GM23248 (cell line): ENCODE measurements at regions not wholly inside any gene's neighbourhood (a gene's known extent, or its start where the extent isn't known, plus 50 kb on each side); places are given as distances from the start of the nearest gene placed in this dataset.

ENCODE experiments used
- DNase-seq: peaks from one replicate; pipeline ENCODE4 v3.0.0-alpha.2; 2015
- H2AFZ ChIP-seq: fragments of 200-600 bp; sonication (generic); 2 replicates; pipeline ENCODE4 v1.6.1; 2016; ENCODE audit warnings: antibody characterized with exemption
- H3F3A ChIP-seq: fragments of 200-600 bp; sonication (generic); 2 replicates; pipeline ENCODE4 v1.6.1; 2016; ENCODE audit warnings: mild to moderate bottlenecking, antibody characterized with exemption, mixed run types; ENCODE audit not compliant: insufficient read depth
- H3K27ac ChIP-seq: fragments of 200-600 bp; sonication (generic); 2 replicates; pipeline ENCODE4 v1.5.1; 2016; ENCODE audit warnings: mild to moderate bottlenecking
- H3K27me3 ChIP-seq: fragments of 200-600 bp; sonication (generic); replicated peaks from 2 replicates; pipeline ENCODE4 v1.6.1; 2016; ENCODE audit warnings: mild to moderate bottlenecking; ENCODE audit not compliant: insufficient read depth
- H3K36me3 ChIP-seq: fragments of 200-600 bp; sonication (generic); 2 replicates; pipeline ENCODE4 v1.6.1; 2016; ENCODE audit warnings: low read depth, mild to moderate bottlenecking
- H3K4me1 ChIP-seq: fragments of 200-600 bp; sonication (generic); 2 replicates; pipeline ENCODE4 v1.6.1; 2016; ENCODE audit warnings: mild to moderate bottlenecking; ENCODE audit not compliant: insufficient read depth
- H3K4me2 ChIP-seq: fragments of 200-600 bp; sonication (generic); one replicate; pipeline ENCODE4 v1.6.1; 2016; ENCODE audit warnings: mild to moderate bottlenecking; ENCODE audit not compliant: unreplicated experiment
- H3K4me3 ChIP-seq: fragments of 200-600 bp; sonication (generic); 2 replicates; pipeline ENCODE4 v1.5.1; 2016; ENCODE audit warnings: mild to moderate bottlenecking
- H3K79me2 ChIP-seq: fragments of 200-600 bp; sonication (generic); 2 replicates; pipeline ENCODE4 v1.6.1; 2016; ENCODE audit warnings: mild to moderate bottlenecking; ENCODE audit not compliant: insufficient read depth
- H3K9ac ChIP-seq: fragments of 200-600 bp; sonication (generic); 2 replicates; pipeline ENCODE4 v1.6.1; 2016; ENCODE audit warnings: mild to moderate bottlenecking
- H3K9me2 ChIP-seq: fragments of 200-600 bp; sonication (generic); 2 replicates; pipeline ENCODE4 v1.6.1; 2016; ENCODE audit warnings: mixed run types, mild to moderate bottlenecking, moderate library complexity; ENCODE audit not compliant: insufficient read depth
- H3K9me3 ChIP-seq: fragments of 200-600 bp; sonication (generic); one replicate; pipeline ENCODE4 v1.6.1; 2017; ENCODE audit warnings: low read depth
- H4K20me1 ChIP-seq: fragments of 200-600 bp; sonication (generic); 2 replicates; pipeline ENCODE4 v1.6.0; 2016; ENCODE audit not compliant: insufficient read depth
- EZH2 ChIP-seq: fragments of 200-600 bp; sonication (generic); IDR thresholded peaks from 2 replicates; pipeline ENCODE4 v1.6.1; 2018; ENCODE audit warnings: antibody characterized with exemption, mild to moderate bottlenecking; ENCODE audit not compliant: insufficient read depth, poor library complexity, severe bottlenecking
- EZH2phosphoT487 ChIP-seq: fragments of 200-600 bp; sonication (generic); IDR thresholded peaks from 2 replicates; pipeline ENCODE4 v1.6.1; 2018; ENCODE audit warnings: antibody characterized with exemption, moderate library complexity, mild to moderate bottlenecking, low read depth; ENCODE audit not compliant: insufficient read depth
- WGBS, 2 experiments: methylation state at CpG; one replicate each; pipeline ENCODE4 v1.1.6; 2015 to 2017; ENCODE audit warnings: low lambda C conversion rate in 2 of 2, low coverage in 1 of 2; ENCODE audit errors: missing lambda C conversion rate in 2 of 2; 5-methylcytosine and 5-hydroxymethylcytosine counted together
- in situ Hi-C: fragments of 300-500 bp; cut with MboI; formaldehyde crosslinking; loops from 2 replicates; pipeline ENCODE4 v1.15.0; 2020

DNA sequence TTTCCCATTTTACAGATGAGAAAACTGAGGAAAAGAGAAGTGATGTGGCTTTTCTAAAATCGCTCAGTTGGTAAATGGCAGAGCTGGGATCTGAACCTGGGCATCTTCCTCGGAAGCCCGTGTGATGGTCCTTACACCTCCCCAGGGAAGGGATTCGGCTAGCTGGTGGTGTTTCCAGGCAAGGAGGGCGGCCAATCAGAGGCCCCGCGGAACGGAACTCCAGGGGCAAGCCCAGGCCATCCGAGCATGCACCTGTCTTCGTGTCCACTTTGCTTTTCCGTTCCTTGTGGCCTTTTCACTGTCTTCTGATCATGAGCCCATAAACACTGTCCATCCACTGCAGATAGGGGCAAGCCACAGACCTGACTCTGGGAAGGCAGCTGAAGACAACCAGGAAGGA is 114.8 kb upstream of the TMEM132D start:
- Histone ChIP-seq H3K4me1 (no peaks in the 10 kb centered on the region), H2AFZ (no peak overlapping the region), H3K4me3 (no peak overlapping the region), H3K79me2 (no peaks in the 10 kb centered on the region), H3K4me2 (no peak overlapping the region), H3F3A (no peaks in the 10 kb centered on the region), H3K9me2 (no peaks in the 10 kb centered on the region), H3K27ac (no peak overlapping the region), H4K20me1 (no peaks in the 10 kb centered on the region), H3K27me3 (no peaks in the 10 kb centered on the region), H3K36me3 (no peaks in the 10 kb centered on the region), H3K9ac (no peak overlapping the region), H3K9me3 (no peaks in the 10 kb centered on the region)
- in situ Hi-C loops: no loop called here
- no peak for DNase-seq
- TF ChIP-seq EZH2: no peak
- TF ChIP-seq EZH2phosphoT487: no peak
- WGBS, 2 experiments: 65 to 81% methylated on average over 11 of the region's 11 CpGs

DNA sequence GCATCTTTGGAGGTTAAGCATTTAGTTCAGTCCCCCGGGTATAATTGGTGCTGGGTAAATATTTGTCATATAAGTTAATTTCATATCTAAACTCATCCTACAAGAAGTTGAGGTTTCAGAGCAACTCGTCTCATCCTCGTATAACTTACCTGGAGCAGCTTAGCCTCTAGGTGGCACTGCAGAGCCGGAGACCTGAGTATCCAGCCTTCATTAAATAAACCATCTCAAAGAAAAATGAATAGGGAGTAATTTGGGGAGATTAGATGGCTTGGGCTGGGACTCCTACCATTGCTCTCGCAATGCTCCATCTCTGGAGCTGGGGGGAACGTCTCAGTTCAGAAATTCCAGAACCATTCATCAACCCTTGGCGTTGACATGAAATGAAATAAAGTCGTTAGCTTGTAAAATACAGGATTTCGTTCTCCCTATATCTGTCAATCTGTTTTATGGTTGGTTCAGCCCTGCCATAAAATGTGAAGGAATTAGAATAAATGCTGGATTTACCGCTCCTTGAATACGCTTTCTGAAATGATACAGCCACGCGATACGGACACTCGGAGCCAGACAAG is 122.9 kb upstream of the TMEM132D start:
- Histone ChIP-seq H3K9me2 (no peaks in the 10 kb centered on the region), H3K27ac (no peak overlapping the region), H3K79me2 (no peaks in the 10 kb centered on the region), H2AFZ (no peak overlapping the region), H3K36me3 (no peaks in the 10 kb centered on the region), H3K4me3 (no peak overlapping the region), H3K4me1 (no peaks in the 10 kb centered on the region), H3K27me3 (no peaks in the 10 kb centered on the region), H3K9ac (no peak overlapping the region), H3F3A (no peaks in the 10 kb centered on the region), H3K9me3 (no peaks in the 10 kb centered on the region), H4K20me1 (no peaks in the 10 kb centered on the region), H3K4me2 (no peak overlapping the region)
- in situ Hi-C loops: no loop called here
- WGBS, 2 experiments: 47 to 50% methylated on average over 15 of the region's 15 CpGs
- TF ChIP-seq EZH2phosphoT487 (no peak), EZH2 (no peak)
- DNase-seq: peak; percentile 32

DNA sequence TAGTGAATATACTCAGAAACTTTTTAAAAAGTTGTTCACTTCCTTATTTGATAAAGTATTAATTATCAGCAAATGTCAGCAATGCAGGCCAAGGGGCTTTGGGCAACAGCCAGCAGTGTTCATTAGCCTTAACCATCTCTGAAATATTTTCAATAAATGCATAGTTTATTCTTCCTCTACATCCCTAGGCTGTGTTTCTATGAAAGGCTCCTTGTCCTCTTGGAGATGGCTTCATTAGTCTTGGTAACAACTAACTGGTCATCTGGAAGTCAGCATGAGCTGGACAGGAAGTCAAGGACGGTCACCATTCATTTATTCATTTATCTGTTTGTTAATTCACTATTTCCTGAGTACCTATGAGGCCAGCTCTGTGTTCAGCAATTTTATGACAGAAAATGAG is 124.0 kb upstream of the TMEM132D start:
- no peak overlapping the region for H3K27ac ChIP-seq
- no peaks in the 10 kb centered on the region for H3K27me3 ChIP-seq
- H3F3A ChIP-seq: no peaks in the 10 kb centered on the region
- H3K36me3 ChIP-seq: no peaks in the 10 kb centered on the region
- in situ Hi-C loops: no loop called here
- H3K9me2 ChIP-seq: no peaks in the 10 kb centered on the region
- H3K4me1 ChIP-seq: no peaks in the 10 kb centered on the region
- 6 to 7% methylated on average over 1 of the region's 1 CpG for WGBS, 2 experiments
- no peaks in the 10 kb centered on the region for H3K9me3 ChIP-seq
- no peak overlapping the region for H3K4me3 ChIP-seq
- H2AFZ ChIP-seq: no peak overlapping the region
- H3K4me2 ChIP-seq: no peak overlapping the region
- TF ChIP-seq EZH2phosphoT487: no peak
- no peak for TF ChIP-seq EZH2
- H3K79me2 ChIP-seq: no peaks in the 10 kb centered on the region
- H4K20me1 ChIP-seq: no peaks in the 10 kb centered on the region
- no peak for DNase-seq
- no peak overlapping the region for H3K9ac ChIP-seq

DNA sequence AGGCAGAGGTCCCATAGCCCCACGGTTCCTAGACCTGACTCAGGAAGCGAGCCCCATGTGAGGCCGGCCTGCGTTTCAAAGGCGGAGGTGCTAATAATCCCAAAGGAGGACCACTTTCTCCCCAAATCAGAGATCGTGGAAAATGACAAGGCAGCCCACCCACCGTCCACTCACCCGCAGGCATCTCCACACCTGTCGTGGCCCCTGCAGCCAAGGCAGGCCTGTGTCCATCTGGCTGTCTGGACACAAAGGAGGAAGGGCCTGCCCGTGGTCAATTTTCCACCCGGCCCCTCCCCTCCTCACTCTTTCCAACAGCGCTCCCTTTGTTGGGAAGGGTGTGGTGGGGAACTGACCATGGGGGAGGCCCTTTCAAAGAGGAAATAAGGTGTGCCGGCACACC is 125.3 kb upstream of the TMEM132D start:
- Histone ChIP-seq H3K79me2 (no peaks in the 10 kb centered on the region), H3K36me3 (no peaks in the 10 kb centered on the region), H3F3A (no peaks in the 10 kb centered on the region), H3K9me3 (no peaks in the 10 kb centered on the region), H2AFZ (no peak overlapping the region), H4K20me1 (no peaks in the 10 kb centered on the region), H3K4me3 (no peak overlapping the region), H3K9me2 (no peaks in the 10 kb centered on the region), H3K4me1 (no peaks in the 10 kb centered on the region), H3K4me2 (no peak overlapping the region), H3K9ac (no peak overlapping the region), H3K27me3 (no peaks in the 10 kb centered on the region), H3K27ac (no peak overlapping the region)
- no peak for DNase-seq
- WGBS, 2 experiments: 38 to 46% methylated on average over 13 of the region's 13 CpGs
- in situ Hi-C loops: no loop called here
- TF ChIP-seq EZH2phosphoT487: no peak
- no peak for TF ChIP-seq EZH2

GRCh38 chr12:130031041-130031440 is 127.2 kb upstream of the TMEM132D start:
- Histone ChIP-seq H3K4me2 (no peak overlapping the region), H3K4me3 (no peak overlapping the region), H3K9ac (no peak overlapping the region), H3K4me1 (no peaks in the 10 kb centered on the region), H3K79me2 (no peaks in the 10 kb centered on the region), H4K20me1 (no peaks in the 10 kb centered on the region), H3K9me2 (no peaks in the 10 kb centered on the region), H3F3A (no peaks in the 10 kb centered on the region), H2AFZ (no peak overlapping the region), H3K9me3 (no peaks in the 10 kb centered on the region), H3K36me3 (no peaks in the 10 kb centered on the region), H3K27me3 (no peaks in the 10 kb centered on the region), H3K27ac (no peak overlapping the region)
- TF ChIP-seq EZH2 (no peak), EZH2phosphoT487 (no peak)
- DNase-seq: no peak
- in situ Hi-C loops: no loop called here
- 48 to 53% methylated on average over 15 of the region's 15 CpGs for WGBS, 2 experiments
